HL-60 (cell line): ENCODE measurements at regions not wholly inside any gene's neighbourhood (a gene's known extent, or its start where the extent isn't known, plus 50 kb on each side); places are given as distances from the start of the nearest gene placed in this dataset.

Experiments
- DNase-seq, 2 experiments: peaks; one replicate each; pipeline ENCODE4 v3.0.0-alpha.2; 2010 to 2020; ENCODE audit warnings: low read depth in 1 of 2, low spot score in 1 of 2
- H3K27ac ChIP-seq: fragments of 250-450 bp; sonication (Bioruptor Pico); replicated peaks from 2 replicates; pipeline ENCODE4 v1.5.1; 2020; ENCODE audit warnings: mild to moderate bottlenecking, moderate library complexity
- H3K27me3 ChIP-seq: fragments of 250-450 bp; sonication (Bioruptor Pico); 2 replicates; pipeline ENCODE4 v1.5.1; 2021; ENCODE audit warnings: mild to moderate bottlenecking, moderate library complexity; ENCODE audit not compliant: insufficient read depth, poor library complexity, severe bottlenecking
- H3K4me3 ChIP-seq: replicated peaks from 2 replicates; pipeline ENCODE4 v1.5.1; 2011; ENCODE audit warnings: mild to moderate bottlenecking, control low read depth, low read length; ENCODE audit not compliant: insufficient read depth
- GABPA ChIP-seq: IDR thresholded peaks from 2 replicates; pipeline ENCODE4 v1.6.1; 2012; ENCODE audit warnings: low read depth
- POLR2AphosphoS5 ChIP-seq: IDR thresholded peaks from 2 replicates; pipeline ENCODE4 v1.6.1; 2012; ENCODE audit warnings: low read depth
- REST ChIP-seq: IDR thresholded peaks from 2 replicates; pipeline ENCODE4 v1.6.1; 2012; ENCODE audit warnings: low read depth; ENCODE audit not compliant: insufficient replicate concordance
- SPI1 ChIP-seq: IDR thresholded peaks from 2 replicates; pipeline ENCODE4 v1.6.1; 2012; ENCODE audit warnings: low read depth, mild to moderate bottlenecking, borderline replicate concordance
- TF ChIP-seq, protein P1 (sequence below): IDR thresholded peaks from one replicate; pipeline ENCODE4 v1.5.1; 2011; ENCODE audit warnings: low read length, control low read depth, inconsistent platforms; ENCODE audit not compliant: insufficient read depth

DNA sequence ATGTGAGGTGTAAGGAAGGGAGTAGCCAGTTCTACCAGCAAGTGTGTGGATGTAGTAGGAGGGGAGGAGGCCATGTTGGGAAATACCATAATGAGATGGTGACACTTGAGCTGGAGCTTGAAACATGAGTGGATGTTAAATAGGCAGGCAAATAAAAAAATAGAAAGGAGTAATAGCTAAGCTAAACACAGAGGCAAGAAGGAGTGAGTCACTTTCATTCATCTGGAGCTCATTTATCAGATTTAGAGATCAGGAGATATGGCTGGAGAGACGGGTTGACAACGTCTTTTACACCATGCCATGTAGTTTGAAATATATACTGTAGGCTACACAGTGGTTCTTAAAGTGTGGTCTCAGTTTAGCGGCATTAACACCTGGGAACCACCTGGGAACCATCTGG, 390.5 kb downstream of the DIPK2A start:
- DNase-seq: no peak
- no peak for TF ChIP-seq POLR2AphosphoS5
- TF ChIP-seq, protein P1, sequence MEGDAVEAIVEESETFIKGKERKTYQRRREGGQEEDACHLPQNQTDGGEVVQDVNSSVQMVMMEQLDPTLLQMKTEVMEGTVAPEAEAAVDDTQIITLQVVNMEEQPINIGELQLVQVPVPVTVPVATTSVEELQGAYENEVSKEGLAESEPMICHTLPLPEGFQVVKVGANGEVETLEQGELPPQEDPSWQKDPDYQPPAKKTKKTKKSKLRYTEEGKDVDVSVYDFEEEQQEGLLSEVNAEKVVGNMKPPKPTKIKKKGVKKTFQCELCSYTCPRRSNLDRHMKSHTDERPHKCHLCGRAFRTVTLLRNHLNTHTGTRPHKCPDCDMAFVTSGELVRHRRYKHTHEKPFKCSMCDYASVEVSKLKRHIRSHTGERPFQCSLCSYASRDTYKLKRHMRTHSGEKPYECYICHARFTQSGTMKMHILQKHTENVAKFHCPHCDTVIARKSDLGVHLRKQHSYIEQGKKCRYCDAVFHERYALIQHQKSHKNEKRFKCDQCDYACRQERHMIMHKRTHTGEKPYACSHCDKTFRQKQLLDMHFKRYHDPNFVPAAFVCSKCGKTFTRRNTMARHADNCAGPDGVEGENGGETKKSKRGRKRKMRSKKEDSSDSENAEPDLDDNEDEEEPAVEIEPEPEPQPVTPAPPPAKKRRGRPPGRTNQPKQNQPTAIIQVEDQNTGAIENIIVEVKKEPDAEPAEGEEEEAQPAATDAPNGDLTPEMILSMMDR: no peak
- TF ChIP-seq REST: no peak
- no peak for TF ChIP-seq GABPA
- no peaks in the 10 kb centered on the region for H3K27me3 ChIP-seq
- H3K4me3 ChIP-seq: no peak overlapping the region
- no peak overlapping the region for H3K27ac ChIP-seq

GRCh38 chr3:144363856-144364255, 392.2 kb downstream of the DIPK2A start:
- Histone ChIP-seq H3K4me3 (no peak overlapping the region), H3K27me3 (no peaks in the 10 kb centered on the region), H3K27ac (no peak overlapping the region)
- no peak for TF ChIP-seq GABPA
- no peak for TF ChIP-seq REST
- TF ChIP-seq SPI1: no peak
- TF ChIP-seq, protein P1: no peak
- no peak for TF ChIP-seq POLR2AphosphoS5
- no peak for DNase-seq

DNA sequence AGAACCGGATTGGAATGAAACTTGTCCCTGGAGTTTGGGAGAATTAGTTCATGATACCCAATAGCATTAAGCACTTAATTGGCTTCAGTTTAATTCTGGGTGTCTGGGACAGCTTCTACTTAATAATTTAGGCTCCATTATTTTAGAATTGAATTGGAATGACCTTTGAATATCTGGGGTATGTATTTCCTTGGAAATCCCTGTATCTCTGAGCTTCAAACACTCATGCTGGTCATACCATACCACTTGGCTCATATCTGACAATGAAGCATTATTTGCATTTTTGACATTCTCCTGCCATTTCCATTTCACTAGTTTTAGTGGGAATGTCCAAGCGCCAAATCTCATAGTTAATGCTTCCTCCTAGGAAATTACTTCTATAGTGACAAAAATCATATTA, 393.1 kb downstream of the DIPK2A start:
- no peak for TF ChIP-seq GABPA
- TF ChIP-seq SPI1: no peak
- no peak for TF ChIP-seq REST
- TF ChIP-seq, protein P1: no peak
- TF ChIP-seq POLR2AphosphoS5: no peak
- no peak overlapping the region for H3K27ac ChIP-seq
- H3K27me3 ChIP-seq: no peaks in the 10 kb centered on the region
- no peak for DNase-seq
- no peak overlapping the region for H3K4me3 ChIP-seq
